ENCODE measurements at regions not wholly inside any gene's neighbourhood (a gene's known extent, or its start where the extent isn't known, plus 50 kb on each side); places are given as distances from the start of the nearest gene placed in this dataset.

DNA sequence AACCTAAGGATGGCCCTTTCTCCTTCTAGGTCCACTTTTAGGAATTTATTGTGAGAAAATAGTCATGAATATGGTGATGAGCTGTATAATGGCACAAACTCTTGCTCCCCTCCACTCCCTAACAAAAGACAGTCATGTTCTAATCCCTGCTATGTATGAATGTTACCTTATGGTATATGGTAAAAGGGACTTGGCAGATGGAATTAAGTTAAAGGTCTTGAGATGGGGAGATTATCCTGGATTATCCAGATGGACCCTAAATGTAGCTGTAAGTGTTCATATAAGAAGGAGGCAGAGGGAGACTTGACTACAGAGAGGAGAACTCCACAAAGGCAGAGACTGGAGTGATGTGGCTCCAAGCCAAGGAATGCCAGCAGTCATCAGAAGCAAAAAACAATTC lies 296.1 kb downstream of the SOX9 start:
- Histone ChIP-seq H3K4me3 (no peak overlapping the region), H3K27ac (no peak overlapping the region), H3K36me3 (no peaks in the 10 kb centered on the region), H3K9me3 (peaks cover 9% of the 10 kb centered on the region), H3K4me1 (no peaks in the 10 kb centered on the region), H3K27me3 (ENCODE audit: low read depth) (no peaks in the 10 kb centered on the region)
- DNase-seq (no peak), ATAC-seq (no peak)
- TF ChIP-seq, protein P1, sequence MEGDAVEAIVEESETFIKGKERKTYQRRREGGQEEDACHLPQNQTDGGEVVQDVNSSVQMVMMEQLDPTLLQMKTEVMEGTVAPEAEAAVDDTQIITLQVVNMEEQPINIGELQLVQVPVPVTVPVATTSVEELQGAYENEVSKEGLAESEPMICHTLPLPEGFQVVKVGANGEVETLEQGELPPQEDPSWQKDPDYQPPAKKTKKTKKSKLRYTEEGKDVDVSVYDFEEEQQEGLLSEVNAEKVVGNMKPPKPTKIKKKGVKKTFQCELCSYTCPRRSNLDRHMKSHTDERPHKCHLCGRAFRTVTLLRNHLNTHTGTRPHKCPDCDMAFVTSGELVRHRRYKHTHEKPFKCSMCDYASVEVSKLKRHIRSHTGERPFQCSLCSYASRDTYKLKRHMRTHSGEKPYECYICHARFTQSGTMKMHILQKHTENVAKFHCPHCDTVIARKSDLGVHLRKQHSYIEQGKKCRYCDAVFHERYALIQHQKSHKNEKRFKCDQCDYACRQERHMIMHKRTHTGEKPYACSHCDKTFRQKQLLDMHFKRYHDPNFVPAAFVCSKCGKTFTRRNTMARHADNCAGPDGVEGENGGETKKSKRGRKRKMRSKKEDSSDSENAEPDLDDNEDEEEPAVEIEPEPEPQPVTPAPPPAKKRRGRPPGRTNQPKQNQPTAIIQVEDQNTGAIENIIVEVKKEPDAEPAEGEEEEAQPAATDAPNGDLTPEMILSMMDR (IDR thresholded peaks at IDR 0.05), result no peak
- intact Hi-C loops (cut with DNase I), result no loop called here

DNA sequence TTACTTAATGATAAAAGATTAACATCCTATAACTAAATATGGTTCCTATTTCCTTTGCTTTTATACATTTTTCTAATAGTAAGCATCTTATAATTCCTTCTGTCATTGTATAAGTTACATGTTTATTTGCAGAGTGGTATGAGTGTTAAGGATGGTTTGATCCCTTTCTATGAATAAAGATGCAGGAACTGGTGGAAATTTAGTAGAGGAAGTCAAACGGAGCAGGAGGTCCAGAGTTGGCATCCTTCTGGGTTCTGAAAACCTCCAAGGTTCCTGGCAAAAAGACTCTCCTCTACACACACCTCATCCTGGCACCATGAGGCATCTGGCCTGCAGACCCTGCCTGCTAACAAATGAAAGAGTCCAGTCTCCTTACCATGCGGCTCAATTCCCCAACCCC lies 296.8 kb downstream of the SOX9 start:
- TF ChIP-seq, protein P1 (IDR thresholded peaks at IDR 0.05), result no peak
- Histone ChIP-seq H3K36me3 (no peaks in the 10 kb centered on the region), H3K9me3 (peaks cover 9% of the 10 kb centered on the region), H3K27ac (no peak overlapping the region), H3K4me3 (no peak overlapping the region), H3K4me1 (no peaks in the 10 kb centered on the region), H3K27me3 (ENCODE audit: low read depth) (no peaks in the 10 kb centered on the region)
- DNase-seq, result no peak
- intact Hi-C loops (cut with DNase I), result no loop called here
- no peak for ATAC-seq

DNA sequence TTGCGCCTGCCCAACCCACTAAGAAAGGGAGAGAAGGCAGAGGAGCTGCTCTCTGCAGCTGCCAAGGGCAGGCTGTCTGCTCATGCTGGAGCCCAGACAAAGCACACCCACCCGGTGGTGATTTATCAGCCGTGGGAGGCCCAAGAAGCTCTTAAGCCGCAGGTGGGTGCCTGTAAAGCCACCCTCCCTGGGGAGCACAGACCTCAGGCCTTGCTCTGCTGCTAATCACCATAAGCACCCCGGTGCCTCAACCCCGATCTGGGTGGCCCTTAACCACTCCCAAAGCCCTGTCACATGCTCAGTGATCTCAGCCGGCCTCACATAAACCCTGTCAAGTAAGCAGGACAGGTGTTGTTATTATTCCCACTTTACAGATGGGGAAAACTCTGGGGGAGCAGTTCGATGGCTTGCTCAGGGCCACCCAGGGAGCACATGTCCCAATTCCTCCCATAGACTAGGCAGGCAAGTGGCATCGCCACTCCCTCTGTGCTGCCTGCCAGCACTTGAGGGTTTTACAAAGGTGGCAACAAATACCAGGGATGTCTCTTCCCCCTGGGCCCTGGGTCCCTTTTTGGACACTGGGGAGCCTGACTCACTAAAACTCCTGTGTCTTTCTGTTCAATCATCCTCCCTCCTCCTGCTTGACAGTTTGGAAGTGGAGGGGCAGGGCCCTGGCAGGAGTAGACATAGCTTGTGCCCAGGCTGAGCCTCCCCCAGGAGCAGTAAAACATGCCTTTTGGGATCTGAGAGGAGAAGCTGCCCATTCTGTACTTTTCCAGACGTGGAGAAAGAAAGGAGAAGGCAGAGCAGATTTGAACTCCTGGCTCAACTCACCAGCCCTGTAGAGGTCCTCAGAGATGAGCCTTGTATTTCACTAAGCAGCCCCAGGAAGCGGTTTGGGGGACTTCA lies 299.3 kb downstream of the SOX9 start:
- Histone ChIP-seq H3K27ac (no peak overlapping the region), H3K27me3 (ENCODE audit: low read depth) (no peaks in the 10 kb centered on the region), H3K4me3 (no peak overlapping the region), H3K9me3 (peaks cover 9% of the 10 kb centered on the region), H3K36me3 (no peaks in the 10 kb centered on the region), H3K4me1 (no peaks in the 10 kb centered on the region)
- TF ChIP-seq, protein P1 (IDR thresholded peaks at IDR 0.05), result no peak
- DNase-seq (no peak), ATAC-seq (peak in 1 of 2 donors; percentile 53)
- intact Hi-C loops (cut with DNase I), result no loop called here

DNA sequence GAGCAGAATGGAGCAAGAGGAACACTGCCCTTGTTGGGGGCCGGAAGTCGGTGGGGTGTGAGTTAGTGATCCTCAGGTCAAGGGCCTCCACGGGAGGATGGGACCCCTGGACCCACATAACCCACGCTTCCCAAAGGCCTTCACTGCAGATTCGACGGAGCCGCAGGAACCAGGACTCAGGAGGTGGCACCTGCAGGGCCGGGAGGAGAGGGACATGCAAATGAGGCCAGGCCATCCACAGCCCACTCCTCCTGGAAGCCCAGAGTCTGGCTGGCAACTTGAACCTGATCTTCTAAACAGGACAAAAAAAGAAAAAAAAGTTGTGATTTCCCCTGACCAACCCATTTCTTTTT lies 299.9 kb downstream of the SOX9 start:
- no peak for ATAC-seq
- intact Hi-C loops (cut with DNase I), result no loop called here
- TF ChIP-seq, protein P1 (IDR thresholded peaks at IDR 0.05), result no peak
- H3K9me3 ChIP-seq, result peaks cover 9% of the 10 kb centered on the region
- no peaks in the 10 kb centered on the region for H3K36me3 ChIP-seq
- H3K27ac ChIP-seq, result peak overlapping the region; percentile 36
- DNase-seq, result no peak
- H3K4me3 ChIP-seq, result no peak overlapping the region
- H3K27me3 ChIP-seq (ENCODE audit: low read depth), result no peaks in the 10 kb centered on the region
- no peaks in the 10 kb centered on the region for H3K4me1 ChIP-seq

DNA sequence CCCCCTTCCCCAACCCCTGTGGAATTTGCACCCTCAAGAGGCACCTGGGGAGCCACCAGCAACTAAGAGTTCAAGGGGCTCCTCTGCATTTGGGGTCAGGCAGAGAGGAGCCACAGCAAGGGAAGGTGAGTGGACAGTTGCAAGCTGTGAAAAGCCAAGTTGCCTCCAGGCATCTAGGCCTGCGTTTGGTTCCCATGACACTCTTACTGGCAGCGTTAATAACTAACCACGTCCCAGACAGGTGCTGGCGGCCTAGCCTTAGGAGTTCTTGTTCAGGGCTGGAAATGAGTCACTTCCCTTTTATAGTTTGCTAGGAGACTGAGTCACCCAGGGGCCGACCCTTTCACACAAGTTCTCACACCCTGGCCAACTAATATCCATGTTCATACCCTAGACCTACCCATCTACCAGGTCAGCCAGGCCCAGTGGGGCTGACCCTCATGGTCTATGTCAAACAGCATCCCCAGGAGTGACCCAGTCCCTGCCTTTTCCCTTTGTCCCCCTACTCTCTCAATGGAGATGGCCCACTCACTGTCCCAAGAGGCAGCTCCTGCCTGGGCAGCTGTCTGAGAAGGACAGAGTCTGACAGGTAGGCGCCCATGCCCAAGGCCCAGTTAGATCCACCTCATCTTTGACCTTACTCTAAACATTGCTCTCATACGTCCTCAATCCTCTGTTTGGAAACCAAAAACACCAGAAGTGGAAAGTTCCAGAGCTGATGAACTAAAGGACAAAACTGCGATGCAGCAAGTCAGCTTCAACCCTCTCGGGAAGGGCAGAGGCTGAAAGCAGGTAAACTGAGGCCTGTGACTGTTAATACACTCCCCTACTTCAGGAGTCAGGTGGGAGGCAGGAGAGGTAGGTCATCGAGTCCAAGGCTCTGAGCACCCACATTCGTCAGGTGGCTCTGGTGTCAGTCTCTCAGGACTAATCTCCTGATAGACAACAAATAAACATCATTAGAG lies 300.6 kb downstream of the SOX9 start:
- DNase-seq (no peak), ATAC-seq (peak; percentile 59 to 76)
- Histone ChIP-seq H3K9me3 (peaks cover 9% of the 10 kb centered on the region), H3K27ac (peak overlapping the region; percentile 36), H3K36me3 (no peaks in the 10 kb centered on the region), H3K27me3 (ENCODE audit: low read depth) (no peaks in the 10 kb centered on the region), H3K4me1 (no peaks in the 10 kb centered on the region), H3K4me3 (no peak overlapping the region)
- intact Hi-C loops (cut with DNase I), result no loop called here
- TF ChIP-seq, protein P1 (IDR thresholded peaks at IDR 0.05), result no peak
